ENCODE measurements at regions not wholly inside any gene's neighbourhood (a gene's known extent, or its start where the extent isn't known, plus 50 kb on each side); places are given as distances from the start of the nearest gene placed in this dataset.

DNA sequence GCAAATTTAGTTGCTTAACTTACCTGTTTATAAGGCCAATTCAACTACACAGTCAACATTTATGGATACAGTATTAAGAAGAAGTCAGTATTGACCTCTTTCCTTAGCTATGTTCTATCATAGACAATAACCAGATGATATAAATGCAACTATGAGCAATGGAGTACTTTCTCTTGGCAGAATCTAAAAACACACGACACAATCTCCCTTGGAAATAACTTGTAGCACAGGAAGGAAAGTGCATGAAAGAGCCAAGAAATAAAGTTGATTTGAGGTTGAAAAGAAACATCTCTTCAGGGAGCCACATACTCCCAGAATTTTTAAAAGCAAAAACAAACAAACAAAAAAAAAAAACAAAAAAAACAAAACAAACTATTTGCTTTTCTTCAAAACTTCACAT, 145.0 kb downstream of the EVA1A start:
- TF ChIP-seq CTCF (IDR thresholded peaks at IDR 0.05) (no peak), EP300 (IDR thresholded peaks at IDR 0.05) (no peak)

Data from esophagus muscularis mucosa (tissue), 3 donors.